ENCODE measurements at regions not wholly inside any gene's neighbourhood (a gene's known extent, or its start where the extent isn't known, plus 50 kb on each side); places are given as distances from the start of the nearest gene placed in this dataset.

DNA sequence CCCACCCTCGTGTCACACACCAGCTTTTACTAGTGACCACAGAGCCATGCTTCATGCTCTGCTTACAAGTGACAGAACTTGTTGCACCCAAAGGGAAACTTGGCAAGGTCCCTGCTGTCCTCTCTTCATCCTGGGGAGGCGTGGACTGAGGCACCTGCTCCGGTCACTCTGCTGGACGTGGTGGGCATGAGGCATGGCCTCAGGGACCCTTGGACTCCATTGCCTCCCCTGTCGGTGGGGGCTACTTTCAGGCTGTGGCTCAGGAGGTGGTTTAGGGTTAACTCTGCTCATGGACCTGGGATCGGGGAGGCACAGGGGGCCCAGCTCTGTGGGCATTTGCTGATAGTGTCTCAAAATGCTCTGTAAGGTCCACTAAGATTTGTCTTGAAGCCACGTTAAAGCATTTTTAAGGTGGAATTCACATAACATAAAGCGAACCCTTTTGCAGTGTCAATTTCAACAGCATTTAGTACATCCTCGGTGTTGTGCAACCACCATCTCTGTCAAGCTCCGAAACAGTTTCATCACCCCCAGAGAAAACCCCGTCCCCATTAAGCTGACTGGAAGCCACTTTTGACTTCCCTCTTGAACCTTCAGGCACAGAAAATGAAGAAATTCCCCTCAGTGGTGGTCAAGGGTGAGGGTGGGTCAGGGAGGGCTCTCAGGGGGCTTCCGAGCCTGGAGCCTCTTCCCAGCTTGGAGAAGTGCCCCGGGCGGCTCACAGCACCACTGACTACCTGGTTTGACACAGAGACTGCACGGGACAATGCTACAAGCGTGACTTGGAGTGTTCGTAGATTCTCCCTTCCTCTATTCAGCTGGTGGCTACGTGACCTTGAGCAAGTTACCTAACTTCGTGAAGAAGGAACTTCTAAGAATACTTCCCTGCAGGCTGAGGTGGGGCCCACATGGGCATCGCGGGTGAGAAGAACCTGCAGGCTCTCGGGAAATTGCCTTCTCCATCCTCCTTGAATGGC lies 100.0 kb upstream of the HDAC4 start:
- no peak for DNase-seq (ENCODE audit: low read depth, low spot score)

DNA sequence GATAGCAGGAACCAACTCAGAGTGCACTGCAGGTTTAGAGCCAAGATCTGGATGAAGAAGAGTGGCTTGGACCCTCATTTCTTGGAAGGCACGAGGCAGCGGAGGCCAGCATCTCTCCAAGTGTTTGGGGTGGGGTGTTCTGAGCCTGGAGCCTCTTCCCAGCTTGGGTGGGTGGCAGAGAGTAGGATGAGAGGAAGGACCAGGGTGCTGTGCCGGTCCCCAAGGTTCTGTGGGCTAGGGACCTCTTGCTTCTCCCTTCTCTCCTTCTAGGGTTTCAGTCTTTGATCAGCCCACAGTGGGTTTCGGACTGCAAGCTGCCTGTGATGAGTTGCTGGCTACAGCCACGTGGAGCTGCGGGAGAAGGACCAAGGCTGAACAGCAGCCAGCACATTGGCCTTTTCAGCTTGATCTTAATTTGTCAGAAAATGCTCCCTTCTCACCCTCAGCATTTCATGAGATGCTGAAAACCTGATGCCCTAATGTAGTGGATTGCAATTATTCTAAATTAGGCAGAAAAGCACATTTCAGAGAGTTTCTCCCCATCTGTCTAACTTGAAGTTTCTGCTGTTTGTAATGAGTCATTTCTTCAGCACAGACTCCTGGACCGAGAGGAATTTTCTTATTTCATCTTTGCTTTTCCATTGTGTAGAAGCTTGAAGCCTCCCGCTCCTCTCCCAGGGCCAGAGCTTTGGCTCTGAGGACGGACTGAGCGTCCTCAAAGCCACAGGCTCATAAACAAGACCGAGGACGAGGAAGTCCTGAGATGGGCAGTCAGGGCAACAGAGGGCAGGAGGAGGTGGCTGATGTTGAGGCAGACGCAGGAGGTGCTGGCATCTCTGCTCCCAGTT lies 99.1 kb upstream of the HDAC4 start:
- no peak for DNase-seq (ENCODE audit: low read depth, low spot score)

DNA sequence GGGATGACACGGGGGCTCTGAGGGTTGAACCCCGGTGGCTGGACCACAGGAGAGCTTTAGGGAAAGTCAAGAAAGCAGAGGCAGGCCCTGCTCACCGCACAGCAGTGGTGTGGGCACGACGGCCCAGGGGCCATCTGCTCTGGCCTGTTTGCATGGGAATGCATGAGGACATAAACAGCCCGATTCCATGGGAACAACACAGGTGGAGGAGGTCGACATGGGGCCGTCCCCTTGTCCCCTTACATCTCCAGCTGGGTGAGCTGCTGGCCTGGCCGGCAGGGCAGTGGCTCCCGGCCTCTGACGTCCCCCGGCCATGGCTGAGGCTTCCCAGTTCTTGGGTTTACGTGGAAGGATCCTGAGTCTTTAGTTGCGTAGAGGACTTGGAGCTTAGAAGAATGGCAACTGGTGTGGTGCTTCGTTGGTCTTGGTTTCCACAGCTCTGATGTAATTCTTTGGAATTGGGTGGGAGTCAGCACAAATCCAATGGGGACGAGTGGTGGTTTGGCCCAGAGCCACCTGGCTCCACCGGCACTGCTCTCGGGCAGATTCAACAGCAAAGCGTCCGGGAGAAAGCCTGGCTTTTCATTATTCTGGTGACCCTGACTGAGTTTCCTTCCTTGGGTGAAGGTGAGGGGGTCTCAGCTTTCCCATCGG lies 98.3 kb upstream of the HDAC4 start:
- DNase-seq (ENCODE audit: low read depth, low spot score) = no peak

DNA sequence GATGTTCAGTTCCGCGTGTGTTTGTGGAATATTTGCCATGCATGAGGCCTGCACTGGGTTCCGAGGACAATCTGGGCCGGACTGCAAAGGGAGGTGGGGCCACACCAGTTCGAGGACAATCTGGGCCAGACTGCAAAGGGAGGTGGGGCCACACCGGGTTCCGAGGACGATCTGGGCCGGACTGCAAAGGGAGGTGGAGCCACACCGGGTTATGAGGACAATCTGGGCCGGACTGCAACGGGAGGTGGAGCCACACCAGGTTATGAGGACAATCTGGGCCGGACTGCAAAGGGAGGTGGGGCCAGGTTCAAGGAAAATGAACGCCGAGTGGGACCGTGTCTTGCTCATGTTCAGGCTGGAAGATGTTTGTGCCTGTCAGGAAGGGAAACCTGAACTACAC lies 97.8 kb upstream of the HDAC4 start:
- no peak for DNase-seq (ENCODE audit: low read depth, low spot score)

DNA sequence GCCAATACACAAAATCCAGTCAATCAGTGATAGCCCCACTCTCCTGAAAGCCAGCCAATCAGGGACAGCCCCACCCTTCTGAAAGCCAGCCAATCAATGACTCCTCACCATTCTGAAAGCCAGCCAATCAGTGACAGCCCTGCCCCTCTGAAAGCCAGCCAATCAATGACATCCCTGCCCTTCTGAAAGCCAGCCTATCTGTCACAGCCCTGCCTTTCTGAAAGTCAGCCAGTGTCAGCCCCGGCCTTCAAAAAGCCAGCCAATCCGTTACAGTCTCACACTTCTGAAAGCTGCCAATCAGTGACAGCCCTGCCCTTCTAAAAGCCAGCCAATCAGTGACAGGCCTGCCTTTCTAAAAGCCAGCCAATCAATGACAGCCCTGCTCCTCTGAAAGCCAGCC lies 95.9 kb upstream of the HDAC4 start:
- no peak for DNase-seq (ENCODE audit: low read depth, low spot score)

DNA sequence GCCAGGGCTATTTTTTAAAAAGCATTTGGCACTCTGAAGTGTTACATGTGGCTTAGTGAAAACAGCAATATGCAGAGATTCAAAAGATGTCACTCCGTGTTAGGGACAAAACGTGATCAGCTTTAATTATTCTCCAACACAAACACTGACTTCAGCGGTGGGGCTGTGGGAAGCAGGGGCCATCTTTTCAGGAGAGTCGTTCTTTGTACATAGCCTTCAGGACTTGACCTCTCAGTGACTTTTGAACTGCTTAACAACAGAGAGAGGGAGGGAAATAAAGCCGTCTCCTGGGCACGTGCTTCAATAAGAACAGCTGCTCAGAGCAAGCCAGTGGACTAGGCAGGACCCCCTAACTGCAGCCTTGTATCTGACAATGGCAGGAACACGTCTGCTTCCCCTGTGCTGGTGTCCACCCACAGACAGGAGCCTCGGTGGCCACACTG lies 95.0 kb upstream of the HDAC4 start:
- DNase-seq (ENCODE audit: low read depth, low spot score) = no peak

DNA sequence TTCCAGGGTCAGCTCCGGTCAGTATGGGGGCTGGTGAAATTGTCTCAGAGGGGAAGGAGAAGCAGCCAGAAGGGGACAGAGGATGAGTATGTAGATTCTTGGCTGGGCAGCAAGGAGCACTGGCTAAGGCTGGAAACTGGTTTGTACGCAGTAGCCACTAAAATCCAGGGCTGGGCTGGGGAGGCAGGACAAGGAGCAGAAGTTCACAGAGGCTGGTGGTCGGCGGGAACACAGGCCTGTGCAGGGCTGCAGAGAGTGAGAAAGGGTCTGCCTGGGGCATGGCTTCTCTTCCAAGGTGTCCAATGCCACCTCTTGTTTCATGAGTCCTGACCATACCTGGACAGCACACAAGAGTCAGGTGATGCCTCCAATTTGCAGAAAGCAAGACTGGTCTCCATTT lies 94.4 kb upstream of the HDAC4 start:
- DNase-seq (ENCODE audit: low read depth, low spot score) = no peak

DNA sequence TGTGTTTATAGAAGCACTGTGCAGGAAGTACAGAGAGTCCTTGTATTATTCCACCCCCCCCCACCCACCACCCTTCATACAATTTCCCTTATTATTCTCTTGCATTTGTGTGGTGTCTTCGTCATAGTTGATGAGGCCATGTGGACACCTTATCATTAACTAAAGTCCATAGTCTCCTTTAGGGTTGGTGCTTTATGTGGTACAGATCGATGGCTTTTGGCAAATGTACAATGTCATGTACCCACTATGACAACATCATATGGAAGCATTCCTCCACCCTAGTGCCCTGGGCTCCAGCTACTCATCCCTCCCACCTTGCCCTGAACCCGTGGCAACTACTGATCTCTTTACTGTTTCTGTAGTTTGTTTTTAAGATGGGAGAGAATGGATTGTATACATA lies 93.8 kb upstream of the HDAC4 start:
- no peak for DNase-seq (ENCODE audit: low read depth, low spot score)

DNA sequence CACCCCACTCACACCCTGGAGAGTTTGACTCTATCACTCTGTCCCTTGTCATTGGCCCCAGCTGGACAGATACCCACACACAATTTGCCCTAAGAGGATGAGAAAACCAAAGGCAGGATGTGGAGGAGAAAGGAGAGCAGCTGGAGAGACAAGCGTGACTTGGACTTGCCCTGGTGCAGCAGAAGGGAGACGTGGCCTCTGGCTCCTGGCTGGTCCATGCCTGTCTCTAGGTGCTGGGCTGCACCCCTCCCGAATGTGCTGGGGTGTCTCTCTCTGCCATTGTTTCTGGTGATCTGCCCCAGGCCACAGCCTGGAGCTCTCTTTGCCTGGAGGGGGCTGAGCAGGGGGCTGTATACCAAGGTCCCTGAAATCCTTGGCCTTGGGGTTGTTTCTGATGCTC lies 88.7 kb upstream of the HDAC4 start:
- DNase-seq (ENCODE audit: low read depth, low spot score) = no peak

DNA sequence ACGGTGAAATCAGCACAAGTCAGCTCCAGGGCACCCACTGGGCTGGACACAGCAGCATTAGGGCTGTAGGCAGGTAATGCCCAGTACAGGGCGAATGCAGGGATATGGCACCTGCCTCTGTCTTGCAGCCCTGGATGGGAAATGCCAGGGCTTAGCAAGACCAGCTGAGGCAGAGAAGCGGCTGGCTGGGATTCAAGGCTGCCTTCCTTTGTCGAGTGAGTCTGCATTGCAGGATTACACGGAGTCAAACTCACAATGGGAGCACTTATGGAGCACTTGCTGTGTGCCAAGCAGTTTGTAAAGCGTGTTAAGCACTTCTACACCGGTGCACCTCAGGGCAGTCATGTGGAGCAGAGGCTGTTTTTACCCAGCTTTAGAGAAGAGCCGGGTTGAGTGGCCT lies 87.3 kb upstream of the HDAC4 start:
- DNase-seq (ENCODE audit: low read depth, low spot score) = no peak

DNA sequence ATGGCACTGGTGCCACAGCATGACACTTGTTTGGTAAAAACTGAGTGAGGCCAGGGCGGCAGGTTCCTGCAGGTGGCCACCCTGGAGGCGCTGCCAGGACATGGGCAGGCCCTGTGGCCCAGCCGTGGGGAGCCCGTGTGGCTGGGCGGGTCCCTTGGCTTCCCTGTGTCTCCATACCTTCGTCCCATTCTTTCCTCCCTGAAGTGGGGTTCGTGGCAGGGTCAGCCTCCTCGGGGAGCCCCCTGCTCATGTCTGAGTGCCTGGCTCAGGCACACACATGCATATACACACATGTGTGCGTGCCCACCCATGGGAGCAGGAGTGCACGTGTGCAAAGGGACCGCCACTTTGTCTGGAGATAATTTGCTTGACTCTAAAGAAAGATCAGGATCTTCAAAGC lies 86.5 kb upstream of the HDAC4 start:
- no peak for DNase-seq (ENCODE audit: low read depth, low spot score)

DNA sequence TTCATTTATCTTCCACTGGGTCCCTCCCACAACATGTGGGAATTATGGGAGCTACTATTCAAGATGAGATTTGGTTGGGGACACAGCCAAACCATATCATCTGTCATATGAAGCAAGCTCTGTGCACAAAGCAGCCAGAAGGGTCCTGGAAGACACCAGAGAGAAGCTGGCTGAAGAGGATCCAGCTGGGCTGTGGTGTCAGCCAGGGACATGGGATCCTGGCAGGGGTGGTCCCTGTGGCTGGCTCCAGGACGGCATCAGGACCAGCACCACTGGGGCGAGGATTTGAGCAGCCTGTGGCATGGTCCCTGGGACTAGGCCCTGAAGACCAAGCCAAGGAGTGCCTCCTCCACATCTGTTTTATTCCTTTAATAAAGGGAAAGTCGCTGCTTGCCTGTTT lies 84.8 kb upstream of the HDAC4 start:
- DNase-seq (ENCODE audit: low read depth, low spot score) = no peak

DNA sequence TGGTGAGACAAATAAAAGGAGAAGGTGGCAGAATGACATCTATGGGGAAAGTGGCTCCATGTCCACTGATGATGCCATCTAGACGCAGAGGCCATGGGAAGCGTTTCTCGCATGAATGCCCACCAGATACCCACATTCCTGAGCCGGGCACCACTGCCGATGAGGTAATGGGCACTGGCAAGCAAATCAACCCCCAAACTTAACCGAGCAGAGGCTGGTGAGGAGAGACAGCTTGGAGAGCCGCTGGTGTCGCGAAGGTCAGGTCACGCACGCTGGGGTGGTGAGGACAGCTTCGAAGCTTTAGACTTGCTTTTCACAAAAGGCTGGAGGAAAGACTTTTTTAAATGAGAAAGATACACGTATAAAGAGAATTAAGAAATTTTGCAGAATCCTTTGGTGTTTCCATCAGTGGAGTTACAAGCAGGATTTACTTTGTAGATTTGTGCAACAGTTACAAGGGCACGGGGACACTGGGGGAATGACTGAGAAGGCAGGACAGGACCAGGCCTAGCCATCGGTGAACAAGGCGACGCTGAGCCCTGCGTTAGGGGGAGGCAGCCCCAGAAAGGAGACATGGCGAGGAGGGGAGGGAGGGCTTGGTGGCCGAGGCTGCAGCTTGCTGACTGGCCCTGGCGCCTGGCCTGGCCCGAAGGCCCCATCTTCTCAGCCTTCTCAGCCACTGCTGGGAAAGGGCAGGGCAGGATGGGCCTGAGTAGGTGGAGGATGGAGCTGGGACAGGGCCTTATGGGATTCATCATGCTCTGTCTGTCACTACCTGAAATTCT lies 83.9 kb upstream of the HDAC4 start:
- DNase-seq (ENCODE audit: low read depth, low spot score) = no peak

DNA sequence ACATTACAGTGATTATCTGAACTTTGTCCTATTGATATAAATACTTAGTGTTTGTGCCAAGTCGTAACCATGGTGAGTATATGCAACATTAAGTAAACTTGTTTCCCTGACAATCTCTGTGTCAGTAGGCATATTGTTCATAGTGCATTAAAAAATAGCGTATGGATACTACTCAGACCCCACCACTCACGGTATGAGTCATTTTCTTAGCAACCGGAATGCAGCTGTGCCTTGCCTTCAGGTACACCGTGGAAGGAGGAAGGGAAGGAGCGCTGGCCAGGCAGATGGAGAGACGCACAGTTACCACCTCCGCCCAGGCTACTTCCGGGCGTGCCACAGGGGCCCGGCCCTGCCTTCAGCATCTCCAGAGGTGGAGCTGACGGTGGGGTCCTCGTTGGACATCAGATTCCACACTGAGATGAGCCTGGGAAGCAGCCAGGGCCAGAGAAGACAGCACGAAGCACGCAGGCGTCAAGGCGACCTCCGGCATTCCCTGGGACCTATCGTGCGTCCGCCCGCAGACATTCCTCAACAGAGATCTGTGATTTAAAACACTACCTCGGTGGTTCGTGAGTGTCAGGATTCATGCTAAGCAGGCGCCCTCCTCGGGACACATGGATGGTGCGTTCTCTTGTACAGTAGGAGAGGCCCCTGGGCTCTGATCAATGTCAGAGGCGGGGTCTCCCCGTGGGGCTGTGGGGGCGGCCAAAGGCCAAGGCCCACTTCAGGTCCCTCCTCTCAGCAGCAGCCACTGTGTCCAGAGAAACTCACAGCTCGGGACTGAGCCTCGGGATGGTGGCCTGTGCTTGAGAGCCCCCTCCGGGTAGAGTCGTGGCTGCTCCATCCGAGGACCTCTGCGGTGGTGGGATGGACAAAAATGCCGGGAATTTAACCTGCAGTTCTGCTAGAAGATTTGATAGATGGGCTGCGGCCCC lies 82.2 kb upstream of the HDAC4 start:
- DNase-seq (ENCODE audit: low read depth, low spot score) = no peak

DNA sequence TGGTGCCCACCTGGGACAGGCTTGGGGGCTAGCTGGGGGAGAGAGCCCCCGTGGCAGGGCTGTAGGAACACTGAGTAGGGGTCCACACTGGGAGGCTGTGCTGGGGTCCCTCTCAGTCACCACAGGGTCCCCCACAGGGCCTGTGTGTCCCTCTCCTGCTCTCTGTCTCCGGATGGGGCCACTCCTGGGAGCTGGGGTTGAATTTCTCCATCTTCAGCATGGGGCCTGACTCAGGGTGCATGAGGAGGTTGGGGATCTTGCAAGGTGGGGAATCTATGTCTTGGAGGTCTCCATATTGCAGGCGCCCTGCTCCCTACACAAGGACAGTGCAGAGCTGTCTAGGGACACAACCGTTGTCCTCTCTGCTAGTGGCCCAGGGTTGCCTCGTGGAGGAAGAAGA lies 78.7 kb upstream of the HDAC4 start:
- DNase-seq (ENCODE audit: low read depth, low spot score) = no peak

DNA sequence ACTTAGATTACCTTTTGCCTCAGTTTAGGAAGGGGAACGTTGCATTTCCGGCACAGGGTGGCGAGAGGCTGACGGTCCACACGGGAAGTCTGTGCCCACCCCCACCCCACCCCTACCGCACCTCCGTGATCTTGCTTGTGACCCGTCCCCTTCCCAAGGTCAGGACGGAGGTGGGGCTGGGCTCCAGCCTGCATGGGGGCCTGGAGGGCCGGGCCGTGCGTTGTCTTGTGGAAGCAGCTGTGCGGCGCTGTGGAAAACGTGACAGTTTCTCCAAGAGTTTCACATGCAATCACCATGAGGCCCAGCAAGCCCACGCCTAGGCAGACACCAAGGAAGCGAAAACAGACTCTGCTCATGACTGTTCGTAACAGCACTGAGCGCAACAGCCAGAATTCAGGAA lies 76.8 kb upstream of the HDAC4 start:
- DNase-seq (ENCODE audit: low read depth, low spot score) = no peak

DNA sequence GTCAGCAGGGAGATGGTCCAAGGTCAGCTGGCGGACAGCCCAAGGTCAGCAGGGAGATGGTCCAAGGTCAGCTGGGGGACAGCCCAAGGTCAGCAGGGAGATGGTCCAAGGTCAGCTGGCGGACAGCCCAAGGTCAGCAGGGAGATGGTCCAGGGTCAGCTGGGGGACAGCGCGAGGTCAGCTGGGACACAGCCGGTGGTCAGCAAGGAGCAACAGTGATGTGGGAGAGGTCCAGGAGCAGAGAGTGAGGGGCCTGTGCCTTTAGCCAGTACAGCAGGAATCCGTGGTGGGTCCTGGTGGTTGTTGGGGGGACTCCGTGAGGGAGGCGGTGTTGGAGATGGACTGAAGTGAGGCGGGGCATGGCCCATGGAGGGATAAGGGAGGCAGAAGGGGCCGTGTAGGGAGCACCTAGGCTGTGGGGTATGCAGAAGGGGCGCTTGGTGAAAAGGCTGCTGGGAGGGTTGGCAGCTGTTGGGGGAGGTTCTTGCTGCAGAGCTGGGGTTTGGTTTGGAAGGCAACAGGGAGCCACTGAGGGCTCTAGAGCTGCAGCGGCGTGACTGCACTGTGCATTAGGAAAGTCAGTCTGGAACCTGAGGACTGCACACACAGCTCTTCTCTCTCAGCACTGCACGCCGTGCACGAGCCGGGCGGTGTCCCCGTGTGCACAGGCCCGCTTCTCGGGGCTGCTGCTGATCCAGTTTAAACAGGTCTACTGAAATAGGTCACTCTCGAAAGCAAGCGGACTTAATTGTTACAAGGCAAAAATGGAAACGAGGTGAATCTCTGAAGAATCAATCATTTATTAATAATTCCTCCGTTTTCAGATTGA lies 76.2 kb upstream of the HDAC4 start:
- DNase-seq (ENCODE audit: low read depth, low spot score) = no peak

DNA sequence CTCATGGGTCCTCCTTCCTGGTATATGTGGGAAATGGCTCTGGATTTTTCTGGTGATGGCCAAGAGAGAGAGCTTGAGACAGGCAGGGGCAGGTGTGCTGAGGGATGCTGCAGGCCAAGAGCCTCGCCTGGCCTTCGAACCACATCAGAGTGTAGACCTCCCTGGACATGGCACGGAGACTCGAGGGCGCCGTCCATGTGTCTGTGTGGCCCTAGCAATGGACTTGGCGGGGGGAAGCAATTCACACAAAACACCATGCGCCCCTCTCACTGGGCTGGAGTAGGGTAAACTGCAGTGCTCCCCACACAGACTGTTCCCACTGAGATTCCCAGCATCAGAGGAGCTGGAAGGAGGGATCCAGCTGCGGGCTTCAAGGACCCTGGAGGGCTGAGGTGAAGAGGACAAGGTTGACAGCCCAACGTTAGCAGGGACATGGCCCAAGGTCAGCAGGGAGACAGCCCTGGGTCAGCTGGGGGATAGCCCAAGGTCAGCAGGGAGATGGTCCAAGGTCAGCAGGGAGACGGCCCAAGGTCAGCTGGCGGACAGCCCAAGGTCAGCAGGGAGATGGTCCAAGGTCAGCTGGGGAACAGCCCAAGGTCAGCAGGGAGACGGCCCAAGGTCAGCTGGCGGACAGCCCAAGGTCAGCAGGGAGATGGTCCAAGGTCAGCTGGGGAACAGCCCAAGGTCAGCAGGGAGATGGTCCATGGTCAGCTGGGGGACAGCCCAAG lies 75.4 kb upstream of the HDAC4 start:
- DNase-seq (ENCODE audit: low read depth, low spot score) = no peak
